B cell (primary cell): ENCODE measurements at regions not wholly inside any gene's neighbourhood (a gene's known extent, or its start where the extent isn't known, plus 50 kb on each side); places are given as distances from the start of the nearest gene placed in this dataset.

Source experiments
- ATAC-seq: fragments of 200-7000 bp; cut with Tn5 transposase; one replicate; pipeline ENCODE4 v1.10.0; 2021; ENCODE audit warnings: low read depth, mild to moderate bottlenecking, moderate number of reproducible peaks, moderate library complexity
- CTCF ChIA-PET: fragments of 350-600 bp; sonication (Branson Sonifier 250); formaldehyde crosslinking; loops from one replicate; lab custom pipeline; 2021; ENCODE audit warnings: antibody characterized with exemption, inconsistent platforms; lab: Charles Lee
- POLR2A ChIA-PET: fragments of 350-600 bp; sonication (Branson Sonifier 250); formaldehyde crosslinking; loops from one replicate; lab custom pipeline; 2021; ENCODE audit warnings: antibody characterized with exemption; lab: Charles Lee
- DNase-seq: peaks from one replicate; pipeline ENCODE4 v3.0.0; 2013
- H2AFZ ChIP-seq: 2 replicates; pipeline ENCODE4 v1.6.1; 2012; ENCODE audit warnings: mild to moderate bottlenecking, low read depth, low read length; ENCODE audit not compliant: insufficient read depth, poor library complexity, severe bottlenecking
- H3K27ac ChIP-seq, 2 donors: 1 replicate in 1 of 2; 2 replicates in 1 of 2; pipeline ENCODE4 v1.5.1; 2012 to 2013; ENCODE audit warnings: low read length in 2 of 2, mild to moderate bottlenecking in 2 of 2, moderate library complexity in 1 of 2
- H3K27me3 ChIP-seq, 4 experiments: fragments of 200-600 bp in 1 of 4; sonication (generic) in 1 of 4; replicated peaks in 1 of 4; 1 replicate in 2 of 4; 2 replicates in 2 of 4; pipeline versions ENCODE4 v1.6.1 to v1.7.0; 2013 to 2016; ENCODE audit warnings: low read length in 3 of 4, mild to moderate bottlenecking in 2 of 4, mixed read lengths in 1 of 4, moderate library complexity in 1 of 4; ENCODE audit not compliant: insufficient read depth in 4 of 4, control insufficient read depth in 3 of 4; ENCODE audit errors: control extremely low read depth in 1 of 4
- H3K36me3 ChIP-seq, 2 experiments: replicated peaks in 1 of 2; 1 replicate in 1 of 2; 2 replicates in 1 of 2; pipeline versions ENCODE4 v1.6.1 to v1.7.1; 2013; ENCODE audit warnings: low read length in 1 of 2; ENCODE audit not compliant: insufficient read depth in 2 of 2, control insufficient read depth in 1 of 2; ENCODE audit errors: control extremely low read depth in 1 of 2, extremely low read depth in 1 of 2
- H3K4me1 ChIP-seq, 2 donors: fragments of 200-600 bp in 1 of 2; sonication (generic) in 1 of 2; 1 replicate in 1 of 2; 2 replicates in 1 of 2; pipeline versions ENCODE4 v1.5.1 to v1.6.1; 2013 to 2017; ENCODE audit warnings: low read length in 2 of 2; ENCODE audit not compliant: control insufficient read depth in 2 of 2, insufficient read depth in 2 of 2
- H3K4me2 ChIP-seq: replicated peaks from 2 replicates; pipeline ENCODE3; 2012; ENCODE audit warnings: mild to moderate bottlenecking, low read depth, low read length; ENCODE audit not compliant: poor library complexity, severe bottlenecking
- H3K4me3 ChIP-seq, 5 experiments: fragments of 200-600 bp in 1 of 5; sonication (generic) in 1 of 5; 1 replicate in 3 of 5; 2 replicates in 2 of 5; pipeline versions ENCODE4 v1.5.1 to v1.7.0; 2011 to 2016; ENCODE audit warnings: low read length in 4 of 5, mild to moderate bottlenecking in 4 of 5, low read depth in 2 of 5, control low read depth in 1 of 5, moderate library complexity in 1 of 5; ENCODE audit not compliant: insufficient read depth in 1 of 5; ENCODE audit errors: control extremely low read depth in 1 of 5, extremely low read depth in 1 of 5
- H3K79me2 ChIP-seq: fragments of 200-600 bp; sonication (generic); one replicate; pipeline ENCODE4 v1.6.0; 2016; ENCODE audit warnings: low read length; ENCODE audit not compliant: control insufficient read depth, insufficient read depth
- H3K9ac ChIP-seq: fragments of 200-600 bp; sonication (generic); 2 replicates; pipeline ENCODE4 v1.6.1; 2017; ENCODE audit warnings: mild to moderate bottlenecking, low read length, moderate library complexity
- H3K9me3 ChIP-seq, 3 donors: one replicate each; pipeline versions ENCODE4 v1.6.1 to v1.7.1; 2013; ENCODE audit warnings: low read length in 2 of 3; ENCODE audit not compliant: control insufficient read depth in 2 of 3, insufficient read depth in 1 of 3; ENCODE audit errors: control extremely low read depth in 1 of 3
- H4K20me1 ChIP-seq: 2 replicates; pipeline ENCODE4 v1.6.0; 2012; ENCODE audit warnings: mild to moderate bottlenecking, low read length; ENCODE audit not compliant: insufficient read depth, control insufficient read depth, poor library complexity, severe bottlenecking
- H3K27ac Mint-ChIP-seq: one replicate; pipeline ENCODE4 v1.8.0; 2021; ENCODE audit warnings: mixed read lengths
- H3K27me3 Mint-ChIP-seq: one replicate; pipeline ENCODE4 v1.8.0; 2021; ENCODE audit warnings: mixed read lengths
- H3K4me1 Mint-ChIP-seq: one replicate; pipeline ENCODE4 v1.8.0; 2021; ENCODE audit warnings: mixed read lengths
- H3K4me3 Mint-ChIP-seq: one replicate; pipeline ENCODE4 v1.8.0; 2021; ENCODE audit warnings: mixed read lengths
- H3K9me3 Mint-ChIP-seq: one replicate; pipeline ENCODE4 v1.8.0; 2022; ENCODE audit warnings: mixed read lengths; ENCODE audit not compliant: insufficient read depth
- CTCF ChIP-seq: fragments of 200-600 bp; IDR thresholded peaks from one replicate; pipeline ENCODE4 v1.8.0; 2022; ENCODE audit warnings: antibody characterized with exemption, mild to moderate bottlenecking
- EZH2 ChIP-seq: IDR thresholded peaks from 2 replicates; pipeline ENCODE4 v1.6.1; 2012; ENCODE audit warnings: borderline replicate concordance, low read depth, mild to moderate bottlenecking, moderate library complexity, low read length; ENCODE audit not compliant: insufficient read depth, poor library complexity, severe bottlenecking
- WGBS: methylation state at CpG from one replicate; pipeline ENCODE4 v1.1.5; 2013; ENCODE audit warnings: missing lambda C conversion rate; ENCODE audit not compliant: insufficient coverage; 5-methylcytosine and 5-hydroxymethylcytosine counted together
- intact Hi-C: fragments of 100-400 bp; cut with micrococcal nuclease; formaldehyde crosslinking; loops from one replicate; pipeline ENCODE4 v1.10.0; 2022

- Histone ChIP-seq H3K9ac (no peak overlapping the region), H3K9me3 (no peaks in the 10 kb centered on the region), H3K4me3 (no peak overlapping the region), H2AFZ (no peak overlapping the region), H3K4me2 (no peak overlapping the region), H3K4me1 (no peaks in the 10 kb centered on the region), H3K27ac (no peak overlapping the region), H3K79me2 (no peaks in the 10 kb centered on the region), H3K36me3 (no peaks in the 10 kb centered on the region), H4K20me1 (no peaks in the 10 kb centered on the region), H3K27me3 (no peaks in the 10 kb centered on the region)
- no peak overlapping the region for H3K4me3 Mint-ChIP-seq
- ChIA-PET POLR2A (no interaction called here), CTCF (no interaction called here)
- DNase-seq: no peak
- H3K9me3 Mint-ChIP-seq: no peaks in the 10 kb centered on the region
- intact Hi-C loops: no loop called here
- H3K27ac Mint-ChIP-seq: no peak overlapping the region
- WGBS: no CpG with 5 or more reads among the region's 2 CpGs
- H3K27me3 Mint-ChIP-seq: no peaks in the 10 kb centered on the region
- H3K4me1 Mint-ChIP-seq: no peaks in the 10 kb centered on the region
- ATAC-seq: no peak
- TF ChIP-seq CTCF (no peak), EZH2 (no peak)
These were observed 114.4 kb upstream of the CCDC196 start for GRCh38 chr14:66371776-66372175.

GRCh38 chr14:66375046-66375964 is 110.9 kb upstream of the CCDC196 start:
- Histone ChIP-seq H3K9me3 (no peaks in the 10 kb centered on the region), H3K9ac (no peak overlapping the region), H3K4me3 (no peak overlapping the region), H3K36me3 (no peaks in the 10 kb centered on the region), H3K27me3 (no peaks in the 10 kb centered on the region), H3K4me1 (no peaks in the 10 kb centered on the region), H4K20me1 (no peaks in the 10 kb centered on the region), H3K4me2 (no peak overlapping the region), H3K79me2 (no peaks in the 10 kb centered on the region), H3K27ac (no peak overlapping the region), H2AFZ (no peak overlapping the region)
- CTCF ChIA-PET: no interaction called here
- intact Hi-C loops: no loop called here
- H3K27me3 Mint-ChIP-seq: no peaks in the 10 kb centered on the region
- WGBS: 88% methylated on average over 3 of the region's 5 CpGs
- H3K4me3 Mint-ChIP-seq: no peak overlapping the region
- H3K9me3 Mint-ChIP-seq: no peaks in the 10 kb centered on the region
- no peak for DNase-seq
- no peaks in the 10 kb centered on the region for H3K4me1 Mint-ChIP-seq
- no peak overlapping the region for H3K27ac Mint-ChIP-seq
- TF ChIP-seq EZH2 (no peak), CTCF (no peak)
- no peak for ATAC-seq
- POLR2A ChIA-PET: no interaction called here
